GM19438 (cell line): ENCODE measurements at regions not wholly inside any gene's neighbourhood (a gene's known extent, or its start where the extent isn't known, plus 50 kb on each side); places are given as distances from the start of the nearest gene placed in this dataset.
"Not testable (repeated sequence)": the region's sequence is repeated elsewhere in the genome, so short reads cannot be mapped to it uniquely, and the experiment has no call there.

Source experiments
- ATAC-seq: cut with Tn5 transposase; IDR thresholded peaks from one replicate; pipeline ENCODE4 v1.9.1; 2021; ENCODE audit warnings: low read depth; ENCODE audit not compliant: unreplicated experiment

DNA sequence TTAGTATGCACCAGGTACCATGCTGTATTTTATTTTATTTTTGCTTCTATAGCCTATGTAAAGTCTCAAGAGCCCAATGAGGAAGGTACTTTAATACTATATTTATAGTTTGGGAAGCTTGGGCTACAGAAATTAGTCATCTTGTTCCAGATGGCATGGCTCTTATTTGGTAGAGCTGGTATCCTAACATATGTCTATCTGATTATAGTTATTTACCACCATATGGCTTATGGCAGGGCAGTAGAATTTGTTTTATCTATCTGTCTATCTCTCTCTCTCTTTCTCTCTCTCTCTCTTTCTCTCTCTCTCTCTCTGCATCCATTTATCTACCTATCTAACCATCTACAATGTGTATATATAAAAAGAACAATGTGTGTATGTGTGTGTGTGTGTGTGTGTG lies 1293.7 kb upstream of the SLC39A10 start:
- ATAC-seq: no peak

DNA sequence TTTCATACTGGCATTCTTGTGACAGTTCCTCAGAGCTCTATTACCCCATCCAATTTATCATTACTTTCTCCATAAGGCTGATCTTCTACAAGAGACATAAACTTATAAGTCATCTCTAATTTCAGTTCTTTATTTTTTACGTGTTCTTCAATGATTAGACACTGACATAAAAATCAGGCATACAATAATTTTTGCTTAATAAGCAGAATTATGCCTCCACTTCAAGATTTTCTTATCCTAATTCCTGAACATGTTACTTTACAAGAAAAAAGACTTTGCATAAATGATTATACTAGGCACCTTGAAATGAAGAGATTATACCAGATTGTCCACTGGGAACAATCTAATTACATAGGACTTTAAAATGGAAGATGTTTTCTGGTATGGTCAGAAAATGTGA lies 1304.5 kb upstream of the SLC39A10 start:
- ATAC-seq: no peak

DNA sequence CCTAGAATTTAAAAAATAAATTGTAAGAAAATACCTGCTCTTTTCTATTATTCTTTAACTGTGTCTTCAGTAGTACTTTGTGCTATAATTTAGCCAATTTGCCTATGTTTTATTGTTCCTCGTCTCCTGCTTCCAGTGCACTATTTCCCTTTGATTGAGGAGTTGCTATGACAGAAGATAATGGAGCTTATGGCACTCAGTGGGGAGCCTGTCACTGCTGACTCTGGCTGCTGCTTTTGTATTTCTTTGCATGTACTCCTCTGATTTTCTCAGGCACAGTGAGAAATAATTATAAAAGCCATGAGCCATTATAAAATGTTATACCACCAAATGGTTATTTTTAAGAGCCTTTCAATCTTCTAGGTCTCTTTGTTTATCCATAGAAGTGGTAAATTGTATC lies 1310.8 kb upstream of the SLC39A10 start:
- ATAC-seq: no peak

- ATAC-seq: no peak
Measured at GRCh38 chr2:194345347-194345746, 1311.7 kb upstream of the SLC39A10 start.

DNA sequence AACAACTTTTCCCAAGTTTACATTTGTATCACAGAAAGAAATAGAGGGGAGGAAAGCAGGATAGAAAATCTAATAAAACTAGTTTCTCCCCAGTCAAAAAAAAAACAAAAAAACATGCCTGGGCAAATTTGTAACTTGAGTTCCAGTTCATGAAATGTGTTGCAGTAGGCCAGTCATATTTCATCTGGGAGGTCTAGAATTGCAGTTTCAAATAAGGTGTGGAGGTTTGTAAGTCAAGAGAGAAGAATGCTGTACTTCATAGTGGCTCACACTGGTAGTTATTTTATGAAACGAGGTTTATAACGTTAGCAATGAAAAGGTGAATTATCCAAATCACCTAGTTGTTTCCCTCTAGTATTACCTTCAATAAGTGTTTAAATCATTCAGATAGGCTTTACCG lies 1313.9 kb upstream of the SLC39A10 start:
- ATAC-seq: no peak

DNA sequence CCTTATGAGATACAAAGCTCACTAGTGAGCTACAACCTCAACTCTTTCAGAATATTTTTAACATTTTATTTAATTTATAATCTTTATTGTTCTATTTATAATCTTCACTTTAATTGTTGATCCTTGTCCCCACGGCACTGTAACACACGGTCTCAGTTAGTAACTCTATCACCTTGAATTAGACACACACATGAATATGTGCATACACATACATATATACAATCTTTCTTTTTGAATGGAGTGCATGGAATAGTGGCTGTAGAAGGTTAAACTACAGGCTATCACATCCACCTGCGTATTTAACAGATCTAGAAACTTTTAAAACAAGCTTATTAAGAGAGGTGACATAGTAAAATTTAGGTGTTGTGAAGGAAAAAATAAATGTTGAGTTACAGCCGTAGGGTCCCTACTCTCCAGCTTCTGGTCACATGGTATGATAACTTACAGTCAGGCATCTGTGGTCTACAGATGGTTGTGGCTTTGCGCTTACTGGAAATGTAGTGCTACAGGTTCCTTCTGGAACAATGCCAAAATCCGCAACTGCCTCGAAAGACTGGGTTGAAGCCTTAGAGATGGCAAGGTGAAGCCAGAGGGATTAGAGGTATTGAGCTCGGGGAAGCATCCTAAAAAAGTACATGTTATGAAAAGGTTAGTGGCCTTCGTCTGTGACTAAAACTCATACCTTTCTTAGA lies 1324.1 kb upstream of the SLC39A10 start:
- no peak for ATAC-seq

GRCh38 chr2:194328456-194328855 lies 1328.6 kb upstream of the SLC39A10 start:
- no peak for ATAC-seq

GRCh38 chr2:194327196-194327888 lies 1329.7 kb upstream of the SLC39A10 start:
- ATAC-seq: no peak

GRCh38 chr2:194323740-194324139 lies 1333.3 kb upstream of the SLC39A10 start:
- no peak for ATAC-seq

DNA sequence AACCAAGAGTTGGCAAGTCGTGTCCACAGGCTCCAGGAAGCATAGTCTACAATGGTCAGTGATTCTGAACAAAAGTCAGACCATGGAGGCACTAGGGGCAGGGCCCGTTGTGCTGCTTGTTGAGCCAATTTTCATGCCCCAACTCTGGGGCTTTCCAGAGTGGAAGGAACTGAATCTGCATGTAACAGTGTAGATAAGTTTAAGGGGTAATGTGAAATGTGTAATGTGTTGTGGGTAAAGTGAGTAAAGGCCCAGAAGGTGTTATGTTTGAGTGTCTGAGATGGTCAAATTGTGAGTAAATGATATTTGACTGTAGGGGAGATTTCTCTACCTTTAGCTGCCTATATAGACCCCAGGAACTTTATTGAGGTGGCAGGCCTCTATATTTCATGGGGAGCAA lies 1336.5 kb upstream of the SLC39A10 start:
- ATAC-seq: no peak

DNA sequence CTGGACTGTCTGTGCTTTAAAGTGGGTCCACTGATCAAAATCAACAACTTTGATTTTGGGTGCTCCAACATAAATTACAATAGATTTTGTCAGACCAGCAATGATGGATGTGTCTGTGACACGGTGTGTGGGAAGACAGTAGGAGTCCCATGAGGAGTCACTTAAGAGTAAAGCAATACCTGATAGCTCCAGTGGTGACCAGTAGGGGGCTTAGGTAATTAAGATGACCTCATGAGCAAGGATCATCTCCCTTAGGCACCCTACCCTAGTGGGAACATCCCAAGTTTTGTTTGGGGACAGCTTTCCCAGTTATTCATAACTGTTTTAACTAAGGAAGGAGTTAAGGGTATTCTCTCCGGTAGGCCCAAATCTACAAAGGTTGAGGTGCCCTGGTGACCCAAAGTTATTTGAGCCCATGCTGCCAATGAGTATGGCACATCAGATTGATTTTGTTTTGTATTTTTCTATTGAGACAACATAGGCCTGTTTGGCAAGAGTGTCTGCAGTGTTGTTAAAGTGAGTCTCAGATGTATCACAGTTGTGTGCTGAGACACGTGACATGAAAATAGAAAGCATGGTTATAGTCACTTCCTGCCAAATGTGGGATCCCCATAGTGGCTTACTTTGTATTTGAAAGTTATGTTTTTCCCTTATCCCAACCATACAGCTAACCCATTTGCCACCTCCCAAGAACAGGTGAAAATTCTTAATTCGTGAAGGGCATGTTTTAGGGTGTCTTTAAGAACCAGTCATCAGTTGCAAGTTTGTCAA lies 1337.6 kb upstream of the SLC39A10 start:
- peak; percentile 72 for ATAC-seq

DNA sequence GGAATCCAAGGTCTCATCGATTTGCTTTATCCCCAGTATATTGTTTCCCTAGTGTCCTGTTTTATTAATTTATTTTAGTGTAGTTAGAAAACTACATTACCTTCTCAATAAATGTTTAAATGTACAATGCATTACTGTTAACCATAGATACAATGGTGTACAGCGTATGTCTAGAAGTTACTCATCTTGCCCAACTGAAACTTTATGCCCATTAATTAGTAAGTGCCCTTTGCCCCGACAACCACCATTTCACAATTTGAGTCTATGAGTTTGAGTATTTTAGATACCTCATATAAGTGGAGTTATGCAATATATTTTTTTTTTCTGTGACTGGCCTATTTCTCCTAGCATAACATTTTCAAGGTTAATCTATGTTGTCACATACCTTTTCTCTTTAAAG lies 1343.0 kb upstream of the SLC39A10 start:
- no peak for ATAC-seq

DNA sequence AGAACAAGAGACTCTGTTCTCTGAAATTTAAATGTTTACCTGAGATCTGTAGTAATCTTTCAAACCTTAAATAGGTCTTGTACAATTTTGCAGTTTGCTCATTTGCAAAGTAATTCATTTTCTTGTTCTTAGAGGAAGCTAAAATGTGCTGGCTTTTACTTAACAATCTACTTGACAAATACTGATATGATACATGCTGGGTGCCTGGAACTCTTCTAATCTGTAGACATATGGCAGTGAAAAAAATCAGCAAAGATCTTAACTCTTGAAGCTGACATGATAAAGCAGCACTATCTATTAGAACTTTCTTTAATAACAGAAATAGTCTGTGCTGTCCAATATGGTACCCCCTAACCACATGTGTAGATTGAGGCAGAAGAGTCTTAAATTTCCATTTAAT lies 1352.8 kb upstream of the SLC39A10 start:
- ATAC-seq: no peak

- ATAC-seq: no peak
Measured at GRCh38 chr2:194301946-194302345, 1355.1 kb upstream of the SLC39A10 start.

DNA sequence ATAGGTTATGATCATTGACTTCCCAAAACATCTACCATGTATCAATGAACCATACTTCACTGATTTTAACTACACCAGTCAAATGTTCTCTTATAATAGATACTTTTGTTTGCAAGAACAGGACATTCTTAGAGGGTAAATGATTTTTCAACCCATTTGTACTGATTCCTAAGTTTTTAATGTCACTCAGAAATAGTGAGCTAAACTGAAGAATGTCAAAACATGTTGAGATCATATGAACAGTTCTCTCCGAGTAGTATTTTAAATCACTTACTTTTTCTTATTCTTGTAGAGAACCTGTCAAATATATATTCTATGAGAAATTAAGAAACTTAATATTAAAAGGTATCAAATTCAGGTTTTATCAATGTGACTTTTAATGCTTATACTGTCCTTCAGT lies 1362.9 kb upstream of the SLC39A10 start:
- no peak for ATAC-seq

GRCh38 chr2:194291104-194291503 lies 1365.9 kb upstream of the SLC39A10 start:
- no peak for ATAC-seq

- no peak for ATAC-seq
Measured at GRCh38 chr2:194289712-194290346, 1367.2 kb upstream of the SLC39A10 start.

GRCh38 chr2:194276667-194277066 lies 1380.4 kb upstream of the SLC39A10 start:
- ATAC-seq: not testable (repeated sequence)

GRCh38 chr2:194271293-194271961 lies 1385.6 kb upstream of the SLC39A10 start:
- no peak for ATAC-seq

DNA sequence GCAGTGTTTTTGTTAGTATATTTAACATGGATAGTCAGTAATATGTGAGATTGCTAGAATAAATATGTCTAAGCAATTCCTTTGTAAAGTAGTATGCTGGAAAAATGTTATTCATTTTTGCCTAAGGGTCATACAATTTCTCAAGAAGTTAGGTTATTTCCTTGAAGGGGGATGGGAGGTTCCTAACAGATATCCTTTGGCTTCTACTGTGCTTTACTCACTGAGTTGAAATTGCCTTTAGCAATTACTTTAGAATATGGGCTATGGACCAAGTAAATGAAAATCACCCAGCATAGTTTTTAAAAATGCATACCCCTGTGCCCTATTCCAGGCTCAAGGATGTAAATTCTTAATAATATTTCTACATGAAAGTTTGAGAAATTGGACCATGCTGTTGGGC lies 1386.4 kb upstream of the SLC39A10 start:
- ATAC-seq: no peak

GRCh38 chr2:194264586-194264985 lies 1392.4 kb upstream of the SLC39A10 start:
- ATAC-seq: no peak
